ENCODE measurements at regions not wholly inside any gene's neighbourhood (a gene's known extent, or its start where the extent isn't known, plus 50 kb on each side); places are given as distances from the start of the nearest gene placed in this dataset.

DNA sequence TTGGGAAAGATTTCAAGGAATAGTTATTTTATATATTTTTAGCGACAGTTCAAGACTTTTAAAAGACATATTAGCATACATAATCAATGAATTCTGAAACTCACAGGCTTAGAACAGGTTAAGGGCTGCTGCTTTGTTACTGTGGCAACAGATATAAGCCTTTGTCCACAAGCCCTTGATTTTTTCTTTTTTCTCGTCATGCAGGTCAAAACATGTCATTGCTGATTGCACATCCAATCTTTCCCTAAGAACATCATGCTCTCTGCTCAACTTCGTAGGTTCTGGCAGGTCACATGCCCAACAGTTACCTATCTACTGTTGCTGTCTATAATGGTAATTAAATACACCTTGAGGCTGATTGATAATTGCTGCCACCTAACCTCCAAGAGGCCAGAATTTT lies 172.5 kb upstream of the PTPRD start:
- no peak overlapping the region for H3K4me3 Mint-ChIP-seq
- intact Hi-C loops (cut with micrococcal nuclease) = no loop called here
- no peaks in the 10 kb centered on the region for H3K27me3 Mint-ChIP-seq
- CTCF ChIA-PET = no interaction called here
- no peaks in the 10 kb centered on the region for H3K4me1 Mint-ChIP-seq
- peaks cover 0 to 4% (median 0%) of the 10 kb centered on the region in 3 donors for H3K9me3 ChIP-seq (ENCODE audit: control extremely low read depth in 1 of 3, control insufficient read depth in 2 of 3, insufficient read depth in 1 of 3, low read length in 2 of 3)
- peaks cover 3% of the 10 kb centered on the region for H3K9me3 Mint-ChIP-seq (ENCODE audit: insufficient read depth)
- no peak for TF ChIP-seq EZH2 (IDR thresholded peaks at IDR 0.05; ENCODE audit: borderline replicate concordance, insufficient read depth, low read depth, low read length, poor library complexity, severe bottlenecking)
- TF ChIP-seq, protein P1, sequence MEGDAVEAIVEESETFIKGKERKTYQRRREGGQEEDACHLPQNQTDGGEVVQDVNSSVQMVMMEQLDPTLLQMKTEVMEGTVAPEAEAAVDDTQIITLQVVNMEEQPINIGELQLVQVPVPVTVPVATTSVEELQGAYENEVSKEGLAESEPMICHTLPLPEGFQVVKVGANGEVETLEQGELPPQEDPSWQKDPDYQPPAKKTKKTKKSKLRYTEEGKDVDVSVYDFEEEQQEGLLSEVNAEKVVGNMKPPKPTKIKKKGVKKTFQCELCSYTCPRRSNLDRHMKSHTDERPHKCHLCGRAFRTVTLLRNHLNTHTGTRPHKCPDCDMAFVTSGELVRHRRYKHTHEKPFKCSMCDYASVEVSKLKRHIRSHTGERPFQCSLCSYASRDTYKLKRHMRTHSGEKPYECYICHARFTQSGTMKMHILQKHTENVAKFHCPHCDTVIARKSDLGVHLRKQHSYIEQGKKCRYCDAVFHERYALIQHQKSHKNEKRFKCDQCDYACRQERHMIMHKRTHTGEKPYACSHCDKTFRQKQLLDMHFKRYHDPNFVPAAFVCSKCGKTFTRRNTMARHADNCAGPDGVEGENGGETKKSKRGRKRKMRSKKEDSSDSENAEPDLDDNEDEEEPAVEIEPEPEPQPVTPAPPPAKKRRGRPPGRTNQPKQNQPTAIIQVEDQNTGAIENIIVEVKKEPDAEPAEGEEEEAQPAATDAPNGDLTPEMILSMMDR (IDR thresholded peaks at IDR 0.05) = no peak
- DNase-seq = no peak
- H2AFZ ChIP-seq (ENCODE audit: insufficient read depth, low read depth, low read length, poor library complexity, severe bottlenecking) = no peak overlapping the region
- H3K27ac ChIP-seq (ENCODE audit: low read length in 2 of 2) = no peak overlapping the region
- ATAC-seq (ENCODE audit: low read depth) = no peak
- POLR2A ChIA-PET = no interaction called here
- no peak overlapping the region for H3K27ac Mint-ChIP-seq
- no peak overlapping the region for H3K4me3 ChIP-seq (ENCODE audit: control extremely low read depth in 1 of 5, extremely low read depth in 1 of 5, insufficient read depth in 1 of 5, low read depth in 2 of 5, low read length in 4 of 5)
- WGBS (ENCODE audit: insufficient coverage) = 91% methylated on average over 1 of the region's 3 CpGs
- no peaks in the 10 kb centered on the region for H3K36me3 ChIP-seq (replicated peaks in 1 of 2; ENCODE audit: control extremely low read depth in 1 of 2, control insufficient read depth in 1 of 2, extremely low read depth in 1 of 2, insufficient read depth in 2 of 2, low read length in 1 of 2)
- H3K79me2 ChIP-seq (ENCODE audit: control insufficient read depth, insufficient read depth, low read length) = no peaks in the 10 kb centered on the region
- no peaks in the 10 kb centered on the region for H4K20me1 ChIP-seq (ENCODE audit: control insufficient read depth, insufficient read depth, low read length, poor library complexity, severe bottlenecking)
- no peaks in the 10 kb centered on the region for H3K27me3 ChIP-seq (replicated peaks in 1 of 4; ENCODE audit: control extremely low read depth in 1 of 4, control insufficient read depth in 3 of 4, insufficient read depth in 4 of 4, low read length in 3 of 4)
- no peaks in the 10 kb centered on the region for H3K4me1 ChIP-seq (ENCODE audit: control insufficient read depth in 2 of 2, insufficient read depth in 2 of 2, low read length in 2 of 2)
- no peak overlapping the region for H3K4me2 ChIP-seq (replicated peaks; ENCODE audit: low read depth, low read length, poor library complexity, severe bottlenecking)
- H3K9ac ChIP-seq (ENCODE audit: low read length) = no peak overlapping the region

DNA sequence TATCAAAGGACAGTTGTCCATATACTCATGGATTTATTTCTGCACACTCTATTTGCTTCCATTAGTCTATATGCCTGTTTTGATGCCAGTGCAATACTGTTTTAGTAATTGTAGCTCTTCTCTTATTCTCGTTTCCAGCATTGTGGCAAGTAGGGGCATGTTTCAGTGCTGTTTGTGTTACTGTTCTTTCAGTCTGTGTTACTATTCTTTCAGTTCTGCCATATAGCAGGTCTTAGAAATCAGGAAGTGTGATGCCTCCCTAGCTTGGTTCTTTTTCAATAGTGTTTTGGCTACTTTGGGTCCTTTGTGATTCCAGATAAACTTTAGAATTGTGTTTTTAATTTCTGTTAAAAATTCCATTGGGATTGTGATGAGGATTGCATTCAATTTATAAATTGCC lies 180.5 kb upstream of the PTPRD start:
- no peak overlapping the region for H3K4me3 Mint-ChIP-seq
- Histone ChIP-seq H2AFZ (ENCODE audit: insufficient read depth, low read depth, low read length, poor library complexity, severe bottlenecking) (no peak overlapping the region), H4K20me1 (ENCODE audit: control insufficient read depth, insufficient read depth, low read length, poor library complexity, severe bottlenecking) (no peaks in the 10 kb centered on the region), H3K9me3 (ENCODE audit: control extremely low read depth in 1 of 3, control insufficient read depth in 2 of 3, insufficient read depth in 1 of 3, low read length in 2 of 3) (peaks cover 0 to 16% (median 0%) of the 10 kb centered on the region in 3 donors), H3K4me1 (ENCODE audit: control insufficient read depth in 2 of 2, insufficient read depth in 2 of 2, low read length in 2 of 2) (no peaks in the 10 kb centered on the region), H3K4me3 (ENCODE audit: control extremely low read depth in 1 of 5, extremely low read depth in 1 of 5, insufficient read depth in 1 of 5, low read depth in 2 of 5, low read length in 4 of 5) (no peak overlapping the region), H3K27me3 (replicated peaks in 1 of 4; ENCODE audit: control extremely low read depth in 1 of 4, control insufficient read depth in 3 of 4, insufficient read depth in 4 of 4, low read length in 3 of 4) (no peaks in the 10 kb centered on the region), H3K79me2 (ENCODE audit: control insufficient read depth, insufficient read depth, low read length) (no peaks in the 10 kb centered on the region), H3K27ac (ENCODE audit: low read length in 2 of 2) (no peak overlapping the region), H3K36me3 (replicated peaks in 1 of 2; ENCODE audit: control extremely low read depth in 1 of 2, control insufficient read depth in 1 of 2, extremely low read depth in 1 of 2, insufficient read depth in 2 of 2, low read length in 1 of 2) (no peaks in the 10 kb centered on the region), H3K4me2 (replicated peaks; ENCODE audit: low read depth, low read length, poor library complexity, severe bottlenecking) (no peak overlapping the region), H3K9ac (ENCODE audit: low read length) (no peak overlapping the region)
- intact Hi-C loops (cut with micrococcal nuclease) = no loop called here
- DNase-seq = no peak
- no peaks in the 10 kb centered on the region for H3K4me1 Mint-ChIP-seq
- CTCF ChIA-PET = no interaction called here
- 75% methylated on average over 1 of the region's 1 CpG for WGBS (ENCODE audit: insufficient coverage)
- H3K27me3 Mint-ChIP-seq = no peaks in the 10 kb centered on the region
- H3K27ac Mint-ChIP-seq = no peak overlapping the region
- H3K9me3 Mint-ChIP-seq (ENCODE audit: insufficient read depth) = peaks cover 9% of the 10 kb centered on the region
- ATAC-seq (ENCODE audit: low read depth) = no peak
- no peak for TF ChIP-seq EZH2 (IDR thresholded peaks at IDR 0.05; ENCODE audit: borderline replicate concordance, insufficient read depth, low read depth, low read length, poor library complexity, severe bottlenecking)
- TF ChIP-seq, protein P1 (IDR thresholded peaks at IDR 0.05) = no peak
- POLR2A ChIA-PET = no interaction called here

Data from B cell (primary cell).